Loucy (cell line): ENCODE measurements at regions not wholly inside any gene's neighbourhood (a gene's known extent, or its start where the extent isn't known, plus 50 kb on each side); places are given as distances from the start of the nearest gene placed in this dataset.

ENCODE experiments used
- EZH2phosphoT487 ChIP-seq: fragments of 200-600 bp; IDR thresholded peaks from 2 replicates; pipeline ENCODE4 v1.6.1; 2018; ENCODE audit warnings: antibody characterized with exemption, mild to moderate bottlenecking, moderate library complexity, borderline replicate concordance
- TF ChIP-seq, protein P1 (sequence below): fragments of 200-600 bp; sonication (generic); conservative IDR thresholded peaks from 2 replicates; pipeline ENCODE4 v1.5.1; 2014; ENCODE audit warnings: mild to moderate bottlenecking, antibody characterized with exemption, low read length

DNA sequence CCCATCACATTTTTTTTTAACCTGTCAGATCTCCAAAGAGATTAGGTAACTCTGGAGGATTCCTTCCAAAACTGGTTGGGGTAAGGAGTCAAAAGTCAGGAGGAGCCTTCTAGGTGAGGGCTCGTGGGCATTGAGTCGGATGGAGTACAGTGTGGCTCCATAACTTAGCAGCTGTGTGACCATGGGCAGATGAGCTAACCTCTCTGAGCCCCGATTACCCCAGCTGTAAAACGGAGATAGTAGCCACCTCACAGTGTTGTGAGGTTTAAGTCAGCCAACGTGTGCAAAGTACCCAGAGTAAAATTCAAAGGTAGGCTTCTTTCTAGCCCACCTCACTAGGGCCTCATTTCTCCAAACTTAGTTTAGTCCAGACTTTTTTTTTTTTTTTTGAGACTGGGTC, 151.5 kb downstream of the CD24 start:
- TF ChIP-seq, protein P1, sequence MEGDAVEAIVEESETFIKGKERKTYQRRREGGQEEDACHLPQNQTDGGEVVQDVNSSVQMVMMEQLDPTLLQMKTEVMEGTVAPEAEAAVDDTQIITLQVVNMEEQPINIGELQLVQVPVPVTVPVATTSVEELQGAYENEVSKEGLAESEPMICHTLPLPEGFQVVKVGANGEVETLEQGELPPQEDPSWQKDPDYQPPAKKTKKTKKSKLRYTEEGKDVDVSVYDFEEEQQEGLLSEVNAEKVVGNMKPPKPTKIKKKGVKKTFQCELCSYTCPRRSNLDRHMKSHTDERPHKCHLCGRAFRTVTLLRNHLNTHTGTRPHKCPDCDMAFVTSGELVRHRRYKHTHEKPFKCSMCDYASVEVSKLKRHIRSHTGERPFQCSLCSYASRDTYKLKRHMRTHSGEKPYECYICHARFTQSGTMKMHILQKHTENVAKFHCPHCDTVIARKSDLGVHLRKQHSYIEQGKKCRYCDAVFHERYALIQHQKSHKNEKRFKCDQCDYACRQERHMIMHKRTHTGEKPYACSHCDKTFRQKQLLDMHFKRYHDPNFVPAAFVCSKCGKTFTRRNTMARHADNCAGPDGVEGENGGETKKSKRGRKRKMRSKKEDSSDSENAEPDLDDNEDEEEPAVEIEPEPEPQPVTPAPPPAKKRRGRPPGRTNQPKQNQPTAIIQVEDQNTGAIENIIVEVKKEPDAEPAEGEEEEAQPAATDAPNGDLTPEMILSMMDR = no peak
- no peak for TF ChIP-seq EZH2phosphoT487
